NT2/D1 (cell line): ENCODE measurements at regions not wholly inside any gene's neighbourhood (a gene's known extent, or its start where the extent isn't known, plus 50 kb on each side); places are given as distances from the start of the nearest gene placed in this dataset.

Experiments used
- SUZ12 ChIP-seq: IDR thresholded peaks from 2 replicates; pipeline ENCODE4 v1.6.1; 2011; ENCODE audit not compliant: insufficient read length, insufficient read depth; ENCODE audit errors: extremely low read depth
- YY1 ChIP-seq: IDR thresholded peaks from 2 replicates; pipeline ENCODE4 v1.6.1; 2011; ENCODE audit not compliant: insufficient read length, insufficient read depth
- ZNF274 ChIP-seq: IDR thresholded peaks from 2 replicates; pipeline ENCODE4 v1.6.1; 2011; ENCODE audit warnings: mild to moderate bottlenecking, low read depth, low read length

DNA sequence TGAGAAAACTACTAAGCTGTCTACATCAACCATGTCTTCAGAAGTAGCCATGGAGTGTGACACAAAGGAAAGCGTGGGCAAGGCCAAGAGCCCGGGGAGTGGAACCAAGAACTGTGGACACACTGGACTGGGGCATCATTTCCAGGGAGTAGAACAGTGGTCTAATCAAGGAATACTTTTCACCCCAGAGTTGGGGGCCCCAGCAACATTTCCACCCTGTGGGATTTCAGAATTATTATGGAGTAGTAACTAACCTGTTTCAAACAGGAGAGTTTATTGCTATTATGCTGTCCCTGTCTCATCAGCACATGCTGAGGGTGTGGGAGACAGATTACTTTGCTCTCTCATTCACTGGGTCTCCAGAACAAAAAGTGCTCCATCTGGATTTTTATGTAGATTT lies 58.0 kb upstream of the FSTL4 start:
- no peak for TF ChIP-seq YY1
- no peak for TF ChIP-seq ZNF274
- no peak for TF ChIP-seq SUZ12
